ENCODE measurements at regions not wholly inside any gene's neighbourhood (a gene's known extent, or its start where the extent isn't known, plus 50 kb on each side); places are given as distances from the start of the nearest gene placed in this dataset.
"Not testable (repeated sequence)": the region's sequence is repeated elsewhere in the genome, so short reads cannot be mapped to it uniquely, and the experiment has no call there.

DNA sequence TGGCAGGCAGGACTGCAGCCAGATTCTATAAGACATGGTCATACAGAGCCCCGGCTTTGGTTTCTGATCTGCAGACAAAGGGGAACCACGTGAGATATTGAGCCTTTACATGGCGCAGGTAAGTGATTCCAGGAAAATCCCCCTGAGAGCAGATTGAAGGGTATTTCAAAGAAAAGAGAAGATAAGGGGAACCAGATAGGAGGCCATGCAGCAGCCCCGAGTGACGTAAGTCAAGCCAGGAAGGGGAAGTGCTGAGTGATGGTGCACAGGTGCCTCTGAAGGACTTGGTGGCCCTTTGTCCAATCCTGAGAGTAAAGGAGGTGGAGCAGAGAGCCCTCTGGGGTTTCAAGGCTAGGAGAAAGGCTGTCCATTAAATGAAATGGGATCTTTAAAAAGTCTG, 329.0 kb downstream of the ACTR3B start:
- DNase-seq = no peak

DNA sequence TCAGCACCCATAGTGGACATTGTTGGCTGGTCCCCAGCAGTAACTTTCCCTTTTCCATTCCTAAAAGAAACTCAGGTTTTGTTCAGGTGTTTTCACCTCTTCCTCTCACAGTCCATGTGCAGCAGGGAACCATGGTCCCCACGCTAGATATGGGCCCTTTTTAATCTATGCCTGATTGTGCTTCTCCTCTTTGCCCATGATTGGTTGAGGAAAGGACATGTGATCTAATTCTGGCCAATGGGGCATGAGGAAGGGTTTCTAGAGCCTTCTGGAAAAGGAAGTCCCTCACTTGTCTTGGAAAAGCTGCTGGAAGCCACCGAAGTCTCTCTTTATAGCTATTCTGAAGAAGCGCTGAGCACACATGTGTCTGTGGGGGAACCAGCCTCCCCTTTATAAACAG, 330.7 kb downstream of the ACTR3B start:
- no peak for DNase-seq

DNA sequence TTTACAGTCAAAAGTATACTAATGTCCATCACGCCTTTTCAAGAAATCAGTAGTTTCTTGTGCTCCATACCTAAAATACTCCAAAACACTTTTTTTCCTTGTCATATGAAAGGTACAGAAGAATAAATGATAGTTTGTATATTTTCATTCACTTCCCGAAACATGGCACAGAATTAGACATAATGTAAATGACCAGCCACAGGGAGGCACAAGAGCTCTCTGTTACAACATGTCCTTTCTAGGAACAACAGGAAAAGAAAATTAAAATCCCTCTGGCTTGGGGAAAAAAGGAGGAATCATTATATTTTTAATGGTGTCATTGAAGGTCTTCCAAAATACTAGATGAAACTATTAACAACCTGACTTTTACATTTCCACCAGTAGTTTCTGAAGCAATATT, 331.2 kb downstream of the ACTR3B start:
- DNase-seq = no peak

DNA sequence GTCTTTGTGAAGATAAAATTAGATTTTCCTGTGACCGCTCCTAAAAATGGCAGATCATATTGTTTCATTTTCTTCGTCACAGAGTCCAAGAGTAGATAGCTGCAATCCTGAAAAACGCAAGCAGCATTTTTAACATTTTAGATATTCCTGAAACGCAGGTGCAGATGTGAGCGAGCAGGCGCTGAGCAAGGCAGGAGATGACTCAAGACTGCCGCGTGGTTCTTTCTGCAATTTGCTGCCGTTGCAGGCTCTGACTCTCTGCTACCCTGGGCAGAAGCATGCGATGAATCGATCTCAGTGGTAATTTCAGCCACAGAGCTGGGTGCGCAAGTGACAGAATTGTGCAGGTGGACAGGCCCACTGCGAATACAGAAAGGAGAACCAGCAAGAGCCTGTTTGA, 331.9 kb downstream of the ACTR3B start:
- no peak for DNase-seq

DNA sequence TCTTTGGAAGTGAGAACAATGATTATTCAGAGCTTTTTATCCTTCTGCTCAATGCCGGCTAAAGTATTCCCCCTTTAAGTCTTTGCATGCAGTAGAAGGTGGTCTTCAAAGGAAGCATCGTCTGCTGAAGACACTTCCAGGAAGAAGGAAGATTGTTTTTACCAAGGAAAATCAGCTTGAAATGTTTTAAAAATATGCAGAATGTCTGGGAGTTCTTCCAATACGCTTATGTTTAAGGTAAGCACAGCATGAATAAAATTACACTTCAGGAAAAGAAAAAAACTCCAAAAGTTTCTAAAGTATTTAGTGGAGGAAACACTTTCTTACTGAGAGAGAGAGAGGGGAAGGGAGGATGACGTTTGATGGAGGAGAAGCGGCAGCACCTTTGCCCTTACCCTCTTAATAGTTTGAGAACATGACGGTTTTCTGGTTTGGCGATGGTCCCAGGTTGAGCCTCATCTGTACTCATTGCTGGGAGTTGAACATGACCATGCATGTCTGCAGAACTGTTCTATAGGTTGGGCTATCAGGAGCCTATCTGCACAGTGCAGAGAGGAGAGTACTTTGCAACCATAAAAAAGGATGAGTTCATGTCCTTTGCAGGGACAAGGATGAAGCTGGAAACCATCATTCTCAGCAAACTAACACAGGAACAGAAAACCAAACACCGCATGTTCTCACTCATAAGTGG, 338.1 kb downstream of the ACTR3B start:
- no peak for DNase-seq

DNA sequence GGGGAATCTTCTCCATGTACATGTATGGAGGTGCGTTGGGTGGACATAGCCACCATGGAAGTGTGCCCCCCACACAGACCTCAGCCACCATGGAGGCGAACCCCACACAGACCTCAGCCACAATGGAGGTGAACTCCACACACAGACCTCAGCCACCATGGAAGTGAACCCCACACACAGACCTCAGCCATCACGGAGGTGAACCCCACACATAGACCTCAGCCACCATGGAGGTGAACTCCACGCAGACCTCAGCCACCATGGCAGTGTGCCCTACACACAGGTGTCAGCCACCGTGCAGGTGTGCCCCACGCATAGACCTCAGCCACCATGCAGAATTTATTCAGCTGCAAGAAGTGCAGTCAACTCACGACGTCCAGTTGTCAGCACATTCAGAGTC, 339.7 kb downstream of the ACTR3B start:
- DNase-seq = no peak

DNA sequence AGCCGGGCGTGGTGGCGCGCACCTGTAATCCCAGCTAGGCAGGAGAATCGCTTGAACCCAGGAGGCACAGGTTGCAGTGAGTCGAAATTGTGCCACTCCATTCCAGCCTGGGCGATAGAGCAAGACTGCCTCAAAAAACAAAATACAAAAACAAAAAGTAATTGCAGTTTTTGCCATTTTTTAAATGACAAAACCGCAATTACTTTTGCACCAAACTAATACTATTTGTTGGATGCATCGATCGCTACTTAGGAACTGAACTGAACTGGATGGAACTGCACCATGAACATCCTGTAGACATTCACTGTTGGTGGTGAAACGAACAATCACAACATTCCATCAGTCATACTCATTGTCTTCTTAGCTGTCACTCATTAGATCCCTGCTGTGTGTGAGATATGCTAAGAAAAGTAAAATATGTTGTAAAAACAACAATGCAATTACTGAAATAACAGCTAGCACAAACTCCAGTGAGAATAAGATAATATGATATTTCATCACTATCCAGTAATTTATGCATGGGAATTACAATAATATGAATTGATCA, 341.2 kb downstream of the ACTR3B start:
- DNase-seq = no peak

DNA sequence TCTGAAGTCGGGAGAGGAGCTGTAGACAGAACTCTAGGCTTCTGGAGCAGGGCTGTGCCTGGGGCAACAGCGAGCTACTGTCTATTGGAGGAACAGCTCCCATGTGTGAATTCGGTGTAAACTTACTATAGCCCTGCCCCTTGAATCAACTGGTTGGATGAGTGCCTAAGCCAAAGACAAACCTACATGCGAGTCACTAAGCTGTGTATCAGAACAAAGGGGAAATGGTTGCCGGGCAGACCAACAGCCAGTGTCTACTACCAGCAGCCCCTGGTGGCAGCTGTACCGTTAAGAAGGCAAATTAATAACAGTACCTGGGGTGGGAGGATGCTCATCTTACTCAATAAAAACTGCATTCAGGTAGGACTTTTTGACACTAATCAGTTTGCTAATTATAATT, 343.6 kb downstream of the ACTR3B start:
- DNase-seq = no peak

DNA sequence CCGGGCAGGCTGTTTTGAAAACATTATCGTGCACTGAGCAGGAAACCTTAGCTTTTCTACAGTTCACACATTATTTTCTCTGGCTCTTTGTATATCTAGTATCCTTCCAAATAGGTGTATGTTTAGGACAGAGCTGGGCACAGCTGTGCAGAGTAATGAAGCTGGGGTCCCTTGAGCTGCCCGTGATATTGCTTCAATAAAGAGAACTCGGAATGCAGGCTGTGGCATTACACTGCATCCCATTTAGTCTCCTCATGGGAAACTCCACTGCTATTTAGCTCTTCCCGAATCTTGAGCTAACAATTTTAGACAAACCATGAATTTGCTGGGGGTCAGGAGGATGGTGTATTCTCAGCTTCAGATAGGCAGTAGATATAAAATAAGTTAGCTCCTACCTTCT, 348.3 kb downstream of the ACTR3B start:
- DNase-seq = no peak

DNA sequence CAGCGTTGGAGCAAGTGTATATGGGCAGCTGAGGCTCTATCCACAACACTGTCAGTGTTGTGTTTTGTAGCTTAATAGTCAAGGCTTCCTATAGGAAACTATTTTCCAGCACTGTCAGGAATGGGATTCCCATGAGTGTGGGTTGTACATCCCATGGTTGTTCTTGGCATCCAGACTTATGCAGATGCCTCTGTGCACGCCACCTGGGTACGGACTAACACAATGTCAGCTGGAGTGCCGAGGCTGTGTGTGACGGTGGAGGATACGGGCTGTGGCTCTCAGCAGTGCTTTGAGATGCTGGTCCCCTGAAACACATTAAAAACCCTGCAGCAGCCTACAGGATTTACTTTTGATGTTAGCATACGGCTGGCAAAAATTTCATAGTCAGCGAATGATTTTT, 350.0 kb downstream of the ACTR3B start:
- DNase-seq = no peak

DNA sequence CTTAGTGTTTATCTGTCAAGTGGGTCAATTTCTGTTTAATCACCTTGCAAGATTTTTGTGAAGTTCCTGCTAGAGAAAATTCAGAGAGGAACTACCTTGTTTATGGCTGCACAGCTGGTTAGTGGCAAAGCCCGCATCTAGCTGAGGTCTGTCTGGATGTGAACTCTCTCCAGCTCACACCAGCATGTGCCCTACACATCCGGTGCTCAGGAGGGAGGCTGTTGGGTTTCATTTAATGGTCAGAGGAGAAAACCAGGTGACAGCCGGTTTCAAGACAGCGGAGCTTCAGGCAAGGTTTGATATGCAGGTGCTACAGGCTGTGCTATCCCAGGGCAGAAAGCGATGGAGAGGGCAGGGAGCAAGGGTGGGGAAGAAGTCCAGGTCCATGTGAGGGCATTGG, 351.1 kb downstream of the ACTR3B start:
- no peak for DNase-seq

DNA sequence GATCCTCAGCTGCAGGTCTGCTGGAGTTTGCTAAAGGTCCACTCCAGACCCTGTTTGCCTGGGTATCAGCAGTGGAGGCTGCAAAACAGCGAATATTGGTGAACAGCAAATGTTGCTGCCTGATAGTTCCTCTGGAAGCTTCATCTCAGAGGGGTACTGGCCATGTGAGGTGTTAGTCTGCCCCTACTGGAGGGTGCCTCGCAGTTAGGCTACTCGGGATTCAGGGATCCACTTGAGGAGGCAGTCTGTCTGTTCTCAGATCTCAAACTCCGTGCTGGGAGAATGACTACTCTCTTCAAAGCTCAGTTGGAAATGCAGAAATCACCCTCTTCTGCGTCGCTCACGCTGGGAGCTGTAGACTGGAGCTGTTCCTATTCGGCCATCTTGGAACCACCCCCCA, 362.7 kb downstream of the ACTR3B start:
- not testable (repeated sequence) for DNase-seq

DNA sequence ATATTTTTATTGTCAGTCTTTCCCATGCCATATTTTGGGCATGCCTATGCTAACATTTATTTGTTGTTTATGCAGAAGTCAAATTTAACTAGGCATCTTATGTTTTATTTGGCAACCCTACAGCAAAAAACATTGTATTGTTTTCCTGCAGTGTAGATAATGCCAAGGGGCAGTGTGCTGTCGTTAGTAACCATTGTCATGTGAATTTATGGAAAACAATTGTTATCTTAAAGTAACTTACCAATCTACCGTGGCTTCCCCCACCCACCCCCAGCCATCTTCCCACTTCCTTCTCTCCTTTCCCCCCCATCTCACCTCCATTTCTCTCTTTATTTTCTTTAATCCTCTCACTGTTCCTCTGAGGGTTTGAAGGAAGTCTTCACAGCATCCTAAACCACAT, 370.5 kb downstream of the ACTR3B start:
- no peak for DNase-seq

DNA sequence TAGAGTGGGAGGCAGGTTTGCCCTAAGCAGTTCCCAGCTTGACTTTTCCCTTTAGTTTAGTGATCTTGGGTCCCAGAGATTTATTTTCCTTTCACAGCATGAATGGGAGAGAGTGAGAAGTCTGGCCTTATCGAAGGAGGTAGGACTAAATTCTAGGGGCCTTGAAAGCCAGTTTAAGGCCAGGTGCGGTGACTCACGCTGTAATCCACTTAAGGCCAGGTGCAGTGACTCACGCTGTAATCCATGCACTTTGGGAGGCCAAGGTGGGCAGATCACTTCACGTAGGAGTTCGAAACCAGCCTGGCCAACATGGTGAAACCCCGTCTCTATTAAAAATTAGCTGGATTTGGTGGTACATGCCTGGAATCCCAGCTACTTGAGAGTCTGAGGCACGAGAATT, 392.2 kb downstream of the ACTR3B start:
- DNase-seq = no peak

DNA sequence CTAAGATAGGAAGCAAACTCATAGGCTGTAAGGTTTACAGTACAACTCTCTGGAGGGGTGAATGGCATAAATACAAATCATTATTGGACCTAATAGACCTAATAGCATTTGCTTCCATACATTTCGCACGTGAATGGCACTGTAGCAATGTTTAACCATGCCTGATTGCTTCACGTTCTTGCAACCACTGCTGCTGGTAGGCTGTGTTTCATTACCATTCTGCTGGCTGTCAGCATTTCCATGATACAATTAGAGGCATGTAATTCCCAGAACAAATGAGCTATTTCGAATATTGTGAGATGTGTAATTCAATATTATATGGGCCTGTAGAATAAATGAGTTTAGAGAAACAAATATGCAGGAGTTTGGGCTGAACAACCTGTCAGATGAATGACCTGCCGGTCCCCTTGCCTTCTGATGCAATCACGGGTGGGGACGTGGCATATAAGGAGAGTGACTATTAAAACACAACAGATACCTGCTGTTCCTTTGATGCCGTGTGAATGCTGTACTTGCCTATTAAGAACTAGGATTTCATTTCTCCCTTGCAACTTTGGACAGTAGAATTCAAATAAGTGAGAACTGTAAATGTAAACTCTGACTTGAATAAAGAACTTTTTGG, 393.4 kb downstream of the ACTR3B start:
- DNase-seq = no peak

DNA sequence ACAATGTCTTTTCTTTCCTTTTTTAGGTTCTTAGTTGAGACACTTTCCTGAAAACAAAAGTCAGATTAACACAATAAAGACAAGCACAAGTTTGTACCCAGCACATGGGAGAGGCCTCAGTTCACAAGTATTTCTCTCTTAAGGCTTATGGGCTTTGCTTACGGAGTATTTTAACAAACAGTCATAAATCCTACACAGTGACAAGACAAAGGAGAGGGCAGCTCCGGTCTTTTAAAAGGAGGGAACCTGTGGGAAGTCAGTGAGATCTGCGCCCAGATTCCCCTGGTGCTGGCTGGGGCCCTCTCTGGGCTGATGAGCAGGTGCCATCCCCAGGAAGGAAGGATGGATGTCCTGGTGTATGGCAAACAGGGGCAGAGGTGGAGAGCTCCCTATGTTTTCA, 398.6 kb downstream of the ACTR3B start:
- no peak for DNase-seq

DNA sequence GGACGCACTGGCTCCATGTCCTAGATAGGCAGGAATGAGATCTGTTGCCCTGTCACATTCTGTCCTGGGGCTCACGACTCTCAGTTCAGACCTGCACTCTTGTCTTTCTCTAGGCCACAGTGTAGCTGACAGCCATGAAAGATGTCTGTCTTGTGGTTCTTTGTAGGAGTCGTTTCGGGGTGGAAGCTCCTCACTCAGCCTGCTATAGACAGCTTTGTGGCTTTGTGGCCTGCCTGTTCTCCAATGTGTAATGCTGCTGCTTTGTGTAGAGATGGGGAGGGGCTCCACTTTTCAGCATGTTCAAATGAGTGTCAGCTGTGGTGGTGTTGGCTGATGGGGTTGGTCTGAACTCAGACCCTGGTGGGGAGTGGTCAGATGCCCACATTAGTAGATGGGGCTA, 410.7 kb downstream of the ACTR3B start:
- no peak for DNase-seq

DNA sequence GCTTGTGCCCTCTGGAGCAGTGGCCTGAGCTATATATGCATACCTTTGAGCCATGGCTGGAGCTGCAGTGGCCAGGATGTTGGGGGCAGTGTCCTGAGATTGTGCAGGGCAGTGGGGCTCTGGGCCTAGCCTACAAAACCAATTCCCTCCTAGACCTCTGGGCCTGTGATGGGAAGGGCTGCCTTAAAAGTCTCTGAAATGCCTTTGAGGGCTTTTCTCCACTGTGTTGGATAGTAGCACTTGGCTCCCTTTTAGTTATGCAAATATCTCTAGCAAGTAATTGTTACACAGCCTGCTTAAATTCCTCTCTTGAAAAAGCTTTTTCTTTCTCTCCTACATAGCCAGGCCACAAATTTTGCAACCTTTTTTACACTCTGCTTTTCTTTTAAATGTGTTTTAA, 426.4 kb downstream of the ACTR3B start:
- no peak for DNase-seq

DNA sequence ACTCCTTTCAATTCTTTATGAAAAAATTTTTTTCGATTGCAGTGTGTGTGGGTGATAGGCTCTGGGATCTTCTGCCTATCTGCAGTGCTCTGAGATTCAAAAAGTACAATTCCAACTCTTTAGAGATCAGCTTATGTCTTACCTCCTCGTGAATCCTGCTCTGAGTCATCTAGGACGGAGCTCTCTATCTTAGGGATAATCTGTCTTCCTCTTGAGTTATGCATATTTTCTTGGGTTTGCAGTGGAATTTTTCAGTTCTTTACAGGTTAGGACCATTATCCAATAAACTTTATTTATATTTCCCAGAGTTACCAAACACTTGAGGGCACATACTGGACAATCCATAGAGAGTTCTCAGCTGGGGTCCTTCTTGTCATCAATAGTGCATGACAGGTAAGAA, 428.6 kb downstream of the ACTR3B start:
- DNase-seq = no peak

DNA sequence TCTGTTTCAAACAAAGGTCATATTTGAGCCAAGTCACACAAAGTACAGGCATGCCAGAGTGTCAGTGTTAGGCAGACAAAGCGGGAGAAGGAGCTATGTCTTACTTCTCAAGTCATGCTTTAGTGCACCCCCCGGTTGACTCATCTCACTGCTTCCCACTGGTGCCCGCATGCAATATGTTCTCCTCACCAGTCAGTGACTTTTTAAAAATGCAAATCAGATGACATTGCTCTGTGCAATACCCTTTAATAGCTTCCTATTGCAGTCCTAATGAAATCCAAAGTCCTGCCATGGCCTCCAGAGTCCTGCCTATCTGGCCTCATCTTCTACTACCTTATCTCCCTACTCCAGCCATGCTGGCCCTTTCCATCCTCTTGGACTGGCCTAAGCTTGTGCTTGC, 429.1 kb downstream of the ACTR3B start:
- DNase-seq = no peak

DNA sequence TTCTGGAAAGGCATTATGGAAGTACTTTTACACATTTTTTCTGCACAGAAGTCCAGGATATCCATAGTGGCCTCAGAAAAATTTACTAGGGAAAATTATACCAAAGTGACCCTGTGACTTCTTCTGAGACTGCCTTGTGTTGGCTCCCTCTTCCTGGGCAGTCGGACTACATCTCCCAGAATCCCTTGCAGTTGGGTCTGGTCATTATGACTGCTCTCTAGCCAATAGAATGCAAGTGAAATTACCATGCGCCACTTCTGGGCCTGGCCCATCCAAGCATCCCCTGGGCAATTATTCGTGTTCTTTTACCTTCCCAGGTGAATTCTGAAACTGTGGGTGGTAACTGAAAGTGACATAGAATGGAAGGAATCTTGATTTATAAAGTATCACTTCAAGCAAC, 430.9 kb downstream of the ACTR3B start:
- DNase-seq = no peak

DNA sequence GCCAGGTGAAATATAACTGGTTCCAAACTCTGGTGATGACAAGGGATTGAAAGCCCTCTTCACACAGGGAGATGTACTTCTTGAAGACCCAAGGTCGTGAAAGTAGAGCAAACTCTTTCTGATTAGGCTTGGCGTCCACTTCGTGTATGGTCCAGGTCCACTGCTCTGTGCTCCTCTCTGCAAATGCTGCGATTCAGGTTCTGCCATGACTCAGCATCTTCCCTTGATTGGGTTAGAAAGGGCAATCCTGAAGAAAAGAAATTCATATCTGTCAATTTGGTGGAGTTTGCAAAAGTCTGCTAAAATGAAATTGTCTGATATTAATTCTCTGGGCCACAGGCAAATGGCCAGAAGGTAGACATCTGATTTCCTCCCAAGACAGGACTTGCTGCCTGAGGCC, 431.4 kb downstream of the ACTR3B start:
- no peak for DNase-seq

DNA sequence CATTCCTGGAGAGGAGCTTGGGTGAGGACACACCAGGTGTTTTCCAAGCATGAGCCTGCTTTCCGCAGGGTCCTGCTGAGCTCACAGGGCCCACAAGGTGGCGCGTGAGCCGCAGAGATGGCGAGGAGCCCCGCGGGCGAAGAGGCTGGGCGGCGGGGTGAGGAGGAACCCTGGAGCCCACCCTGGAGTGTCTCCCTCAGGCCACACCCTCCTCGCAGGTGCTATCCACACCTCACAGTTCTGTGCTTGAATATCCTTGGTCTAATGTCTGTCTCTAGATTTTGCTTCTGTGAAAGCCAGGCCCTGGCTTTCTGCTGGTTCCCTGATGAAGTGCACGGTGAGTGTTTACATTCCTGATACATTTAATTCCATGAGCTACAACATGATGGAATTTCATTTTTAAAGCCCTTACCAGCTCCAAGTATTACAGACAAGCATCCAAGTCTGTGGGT, 433.6 kb downstream of the ACTR3B start:
- DNase-seq = peak; percentile 4

DNA sequence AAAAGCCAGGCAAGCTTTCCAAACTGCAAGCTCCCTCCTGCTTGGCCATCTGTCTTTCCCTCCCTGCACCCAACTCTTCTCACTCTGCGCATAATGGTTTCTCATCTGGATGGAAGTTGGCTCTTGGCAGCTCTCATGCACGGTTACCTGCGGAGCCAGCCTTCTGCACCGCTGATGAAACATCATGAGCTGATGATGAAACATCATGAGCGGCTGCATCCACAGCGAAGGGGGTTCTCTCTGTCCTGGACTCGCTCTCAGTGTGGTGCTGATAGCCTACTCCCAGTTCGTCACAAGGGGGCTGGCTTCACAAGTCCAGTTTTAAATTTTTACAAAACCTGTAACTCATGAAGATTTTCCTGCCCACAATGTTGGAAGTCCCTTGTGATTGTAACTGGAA, 457.5 kb downstream of the ACTR3B start:
- DNase-seq = no peak

DNA sequence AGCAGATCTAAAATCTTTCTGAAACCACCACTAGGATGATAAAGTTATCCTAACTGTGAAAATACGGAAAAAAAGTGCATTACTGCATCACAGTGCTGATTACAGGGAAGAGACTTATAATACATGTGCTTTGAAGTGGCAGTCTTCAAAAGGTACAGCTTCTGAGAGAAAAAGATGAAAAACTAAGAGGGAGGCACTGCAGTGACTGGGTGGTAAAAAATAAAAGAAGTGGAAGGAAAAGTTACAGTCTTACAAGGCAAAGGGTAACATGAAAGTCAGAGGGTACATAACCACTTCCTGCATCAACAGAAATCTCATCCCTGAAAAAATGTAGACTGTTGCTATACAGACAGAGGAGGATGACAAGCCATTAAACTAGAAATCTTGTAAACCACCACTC, 465.3 kb downstream of the ACTR3B start:
- DNase-seq = no peak

All from NCI-H2029 treated with DMSO at 0.1 percent for 48 hours (cell line).